GM19452 (cell line): ENCODE measurements at regions not wholly inside any gene's neighbourhood (a gene's known extent, or its start where the extent isn't known, plus 50 kb on each side); places are given as distances from the start of the nearest gene placed in this dataset.
"Not testable (repeated sequence)": the region's sequence is repeated elsewhere in the genome, so short reads cannot be mapped to it uniquely, and the experiment has no call there.

Source experiments
- ATAC-seq: cut with Tn5 transposase; IDR thresholded peaks from one replicate; pipeline ENCODE4 v1.9.1; 2021; ENCODE audit not compliant: unreplicated experiment

- no peak for ATAC-seq
These were observed 685.1 kb downstream of the DTWD2 start for GRCh38 chr5:118303296-118303695.

- no peak for ATAC-seq
These were observed 685.6 kb downstream of the DTWD2 start for GRCh38 chr5:118302786-118303185.

- ATAC-seq = no peak
These were observed 686.7 kb downstream of the DTWD2 start for GRCh38 chr5:118301696-118302095.

GRCh38 chr5:118295045-118295444 is 693.3 kb downstream of the DTWD2 start:
- ATAC-seq = no peak

- ATAC-seq = no peak
These were observed 695.0 kb downstream of the DTWD2 start for GRCh38 chr5:118293378-118293777.

- no peak for ATAC-seq
These were observed 698.1 kb downstream of the DTWD2 start for GRCh38 chr5:118290204-118290603.

GRCh38 chr5:118284230-118284629 is 704.1 kb downstream of the DTWD2 start:
- ATAC-seq = not testable (repeated sequence)

- ATAC-seq = not testable (repeated sequence)
These were observed 705.8 kb downstream of the DTWD2 start for GRCh38 chr5:118282480-118283038.

GRCh38 chr5:118279540-118280294 is 708.6 kb downstream of the DTWD2 start:
- no peak for ATAC-seq

- no peak for ATAC-seq
These were observed 717.8 kb downstream of the DTWD2 start for GRCh38 chr5:118270526-118270925.

- no peak for ATAC-seq
These were observed 730.1 kb downstream of the DTWD2 start for GRCh38 chr5:118258223-118258622.

GRCh38 chr5:118257066-118257465 is 731.3 kb downstream of the DTWD2 start:
- no peak for ATAC-seq

- ATAC-seq = no peak
These were observed 734.9 kb downstream of the DTWD2 start for GRCh38 chr5:118253225-118254061.

- peak; percentile 65 for ATAC-seq
These were observed 739.0 kb downstream of the DTWD2 start for GRCh38 chr5:118249386-118249785.

GRCh38 chr5:118247458-118247857 is 740.9 kb downstream of the DTWD2 start:
- ATAC-seq = no peak

GRCh38 chr5:118243613-118244012 is 744.7 kb downstream of the DTWD2 start:
- ATAC-seq = no peak

GRCh38 chr5:118243068-118243467 is 745.3 kb downstream of the DTWD2 start:
- ATAC-seq = no peak

GRCh38 chr5:118236108-118236849 is 752.1 kb downstream of the DTWD2 start:
- no peak for ATAC-seq

- no peak for ATAC-seq
These were observed 754.7 kb downstream of the DTWD2 start for GRCh38 chr5:118233606-118234005.

- no peak for ATAC-seq
These were observed 759.9 kb downstream of the DTWD2 start for GRCh38 chr5:118228489-118228888.

GRCh38 chr5:118224546-118224945 is 763.8 kb downstream of the DTWD2 start:
- ATAC-seq = no peak
